ENCODE measurements at regions not wholly inside any gene's neighbourhood (a gene's known extent, or its start where the extent isn't known, plus 50 kb on each side); places are given as distances from the start of the nearest gene placed in this dataset.

DNA sequence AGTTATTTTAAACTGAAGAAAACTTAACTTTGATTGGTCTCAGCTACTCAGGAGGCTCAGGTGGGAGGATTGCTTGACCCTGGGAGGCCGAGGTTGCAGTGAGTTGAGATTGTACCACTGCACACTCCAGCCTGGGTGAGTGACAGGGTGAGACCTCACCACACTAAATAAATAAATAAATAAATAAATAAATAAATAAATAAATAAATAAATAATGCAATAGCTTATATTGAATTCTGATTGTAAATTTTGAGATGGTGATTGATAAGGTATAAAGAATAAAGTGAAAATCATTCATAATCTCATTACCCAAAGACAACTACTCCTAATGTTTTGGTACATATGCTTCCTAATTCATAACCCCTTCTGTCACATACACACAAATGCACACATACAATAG is 58.1 kb downstream of the TUBA3C start:
- no peak for TF ChIP-seq EZH2 (optimal IDR thresholded peaks at IDR 0.05; ENCODE audit: low read depth, low read length)
- TF ChIP-seq, protein P1, sequence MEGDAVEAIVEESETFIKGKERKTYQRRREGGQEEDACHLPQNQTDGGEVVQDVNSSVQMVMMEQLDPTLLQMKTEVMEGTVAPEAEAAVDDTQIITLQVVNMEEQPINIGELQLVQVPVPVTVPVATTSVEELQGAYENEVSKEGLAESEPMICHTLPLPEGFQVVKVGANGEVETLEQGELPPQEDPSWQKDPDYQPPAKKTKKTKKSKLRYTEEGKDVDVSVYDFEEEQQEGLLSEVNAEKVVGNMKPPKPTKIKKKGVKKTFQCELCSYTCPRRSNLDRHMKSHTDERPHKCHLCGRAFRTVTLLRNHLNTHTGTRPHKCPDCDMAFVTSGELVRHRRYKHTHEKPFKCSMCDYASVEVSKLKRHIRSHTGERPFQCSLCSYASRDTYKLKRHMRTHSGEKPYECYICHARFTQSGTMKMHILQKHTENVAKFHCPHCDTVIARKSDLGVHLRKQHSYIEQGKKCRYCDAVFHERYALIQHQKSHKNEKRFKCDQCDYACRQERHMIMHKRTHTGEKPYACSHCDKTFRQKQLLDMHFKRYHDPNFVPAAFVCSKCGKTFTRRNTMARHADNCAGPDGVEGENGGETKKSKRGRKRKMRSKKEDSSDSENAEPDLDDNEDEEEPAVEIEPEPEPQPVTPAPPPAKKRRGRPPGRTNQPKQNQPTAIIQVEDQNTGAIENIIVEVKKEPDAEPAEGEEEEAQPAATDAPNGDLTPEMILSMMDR (IDR thresholded peaks at IDR 0.05; ENCODE audit: low read length): no peak

Measured in MM.1S (cell line).